A549 (cell line): ENCODE measurements at regions not wholly inside any gene's neighbourhood (a gene's known extent, or its start where the extent isn't known, plus 50 kb on each side); places are given as distances from the start of the nearest gene placed in this dataset.

ENCODE experiments used
- CTCF ChIP-seq: fragments of >200 bp; sonication (Bioruptor Twin); formaldehyde crosslinking; IDR thresholded peaks from 3 replicates; pipeline ENCODE4 v1.5.1; 2016
- HMGXB4 ChIP-seq: fragments of 250-450 bp; sonication (Bioruptor Pico); IDR thresholded peaks from 2 replicates; pipeline ENCODE4 v1.5.0; 2021; ENCODE audit warnings: mild to moderate bottlenecking, moderate library complexity, borderline replicate concordance
- KDM1A ChIP-seq: fragments of 200-600 bp; sonication (generic); IDR thresholded peaks from 2 replicates; pipeline ENCODE4 v1.6.1; 2016; ENCODE audit warnings: low read depth, mild to moderate bottlenecking
- MAX ChIP-seq: IDR thresholded peaks from 2 replicates; pipeline ENCODE4 v1.6.1; 2012
- MAZ ChIP-seq: fragments of 150-350 bp; IDR thresholded peaks from 2 replicates; pipeline ENCODE4 v1.6.1; 2014; ENCODE audit warnings: antibody characterized with exemption, low read depth, low read length, borderline replicate concordance
- PBX3 ChIP-seq: IDR thresholded peaks from 2 replicates; pipeline ENCODE4 v1.6.1; 2012
- POLR2A ChIP-seq: IDR thresholded peaks from 2 replicates; pipeline ENCODE4 v1.6.1; 2012; ENCODE audit warnings: mild to moderate bottlenecking, low read length

GRCh38 chr18:2396162-2396505 is 175.2 kb downstream of the METTL4 start:
- TF ChIP-seq PBX3: no peak
- TF ChIP-seq CTCF: no peak
- no peak for TF ChIP-seq KDM1A
- TF ChIP-seq HMGXB4 (CRISPR knock-in tag): no peak
- TF ChIP-seq MAX: no peak
- TF ChIP-seq POLR2A: no peak
- TF ChIP-seq MAZ: no peak
